C4-2B (cell line): ENCODE measurements at regions not wholly inside any gene's neighbourhood (a gene's known extent, or its start where the extent isn't known, plus 50 kb on each side); places are given as distances from the start of the nearest gene placed in this dataset.

Experiments used
- ZFX ChIP-seq: fragments of 450-650 bp; IDR thresholded peaks from 2 replicates; pipeline ENCODE4 v1.6.1; 2017
- TF ChIP-seq, protein P1 (sequence below): fragments of 450-650 bp; conservative IDR thresholded peaks from 2 replicates; pipeline ENCODE4 v1.5.1; 2017; ENCODE audit warnings: mild to moderate bottlenecking

GRCh38 chr13:52969373-52969772 lies 59.2 kb upstream of the OLFM4 start:
- TF ChIP-seq, protein P1, sequence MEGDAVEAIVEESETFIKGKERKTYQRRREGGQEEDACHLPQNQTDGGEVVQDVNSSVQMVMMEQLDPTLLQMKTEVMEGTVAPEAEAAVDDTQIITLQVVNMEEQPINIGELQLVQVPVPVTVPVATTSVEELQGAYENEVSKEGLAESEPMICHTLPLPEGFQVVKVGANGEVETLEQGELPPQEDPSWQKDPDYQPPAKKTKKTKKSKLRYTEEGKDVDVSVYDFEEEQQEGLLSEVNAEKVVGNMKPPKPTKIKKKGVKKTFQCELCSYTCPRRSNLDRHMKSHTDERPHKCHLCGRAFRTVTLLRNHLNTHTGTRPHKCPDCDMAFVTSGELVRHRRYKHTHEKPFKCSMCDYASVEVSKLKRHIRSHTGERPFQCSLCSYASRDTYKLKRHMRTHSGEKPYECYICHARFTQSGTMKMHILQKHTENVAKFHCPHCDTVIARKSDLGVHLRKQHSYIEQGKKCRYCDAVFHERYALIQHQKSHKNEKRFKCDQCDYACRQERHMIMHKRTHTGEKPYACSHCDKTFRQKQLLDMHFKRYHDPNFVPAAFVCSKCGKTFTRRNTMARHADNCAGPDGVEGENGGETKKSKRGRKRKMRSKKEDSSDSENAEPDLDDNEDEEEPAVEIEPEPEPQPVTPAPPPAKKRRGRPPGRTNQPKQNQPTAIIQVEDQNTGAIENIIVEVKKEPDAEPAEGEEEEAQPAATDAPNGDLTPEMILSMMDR: no peak
- no peak for TF ChIP-seq ZFX
